H54 (cell line): ENCODE measurements at regions not wholly inside any gene's neighbourhood (a gene's known extent, or its start where the extent isn't known, plus 50 kb on each side); places are given as distances from the start of the nearest gene placed in this dataset.

Experiments used
- DNase-seq: peaks from one replicate; pipeline ENCODE4 v3.0.0; 2011; ENCODE audit warnings: low spot score, mixed read lengths; ENCODE audit not compliant: insufficient read length
- FAIRE-seq: peaks from 3 replicates; lab custom pipeline; 2011; peaks lifted over from hg19 to GRCh38; lab: Jason Lieb, UNC
- POLR2A ChIP-seq: IDR thresholded peaks from 2 replicates; pipeline ENCODE4 v1.6.1; 2011; ENCODE audit warnings: low read depth, mild to moderate bottlenecking, low read length

- no peak for FAIRE-seq
- no peak for TF ChIP-seq POLR2A
- no peak for DNase-seq
Measured at GRCh38 chr6:146865756-146866379, 267.1 kb downstream of the ADGB start.

GRCh38 chr6:146866731-146867414, 268.1 kb downstream of the ADGB start:
- FAIRE-seq (no peak), DNase-seq (no peak)
- TF ChIP-seq POLR2A, result no peak

GRCh38 chr6:146868671-146869209, 270.0 kb downstream of the ADGB start:
- no peak for FAIRE-seq
- no peak for DNase-seq
- no peak for TF ChIP-seq POLR2A

- TF ChIP-seq POLR2A, result no peak
- no peak for DNase-seq
- no peak for FAIRE-seq
Measured at GRCh38 chr6:146870760-146871159, 272.0 kb downstream of the ADGB start.

- no peak for TF ChIP-seq POLR2A
- FAIRE-seq (no peak), DNase-seq (no peak)
Measured at GRCh38 chr6:146871611-146872425, 273.0 kb downstream of the ADGB start.

- DNase-seq (no peak), FAIRE-seq (no peak)
- no peak for TF ChIP-seq POLR2A
Measured at GRCh38 chr6:146872426-146872785, 273.6 kb downstream of the ADGB start.

GRCh38 chr6:146874278-146875018, 275.7 kb downstream of the ADGB start:
- no peak for DNase-seq
- FAIRE-seq, result no peak
- no peak for TF ChIP-seq POLR2A

- no peak for TF ChIP-seq POLR2A
- DNase-seq (no peak), FAIRE-seq (no peak)
Measured at GRCh38 chr6:146875927-146876270, 277.1 kb downstream of the ADGB start.

- FAIRE-seq (no peak), DNase-seq (no peak)
- TF ChIP-seq POLR2A, result no peak
Measured at GRCh38 chr6:146876271-146877151, 277.7 kb downstream of the ADGB start.

- FAIRE-seq (no peak), DNase-seq (no peak)
- TF ChIP-seq POLR2A, result no peak
Measured at GRCh38 chr6:146878168-146878951, 279.6 kb downstream of the ADGB start.

- FAIRE-seq (no peak), DNase-seq (no peak)
- TF ChIP-seq POLR2A, result no peak
Measured at GRCh38 chr6:146878952-146879340, 280.2 kb downstream of the ADGB start.
